ENCODE measurements at regions not wholly inside any gene's neighbourhood (a gene's known extent, or its start where the extent isn't known, plus 50 kb on each side); places are given as distances from the start of the nearest gene placed in this dataset.

- Histone ChIP-seq H3K27me3 (ENCODE audit: control insufficient read depth, insufficient read depth, low read length) (no peaks in the 10 kb centered on the region), H3K23ac (ENCODE audit: low read depth, low read length) (no peak overlapping the region), H3K56ac (ENCODE audit: extremely low read depth, insufficient read depth, low read length) (no peak overlapping the region), H2AK5ac (ENCODE audit: low read depth, low read length) (no peak overlapping the region), H2BK15ac (ENCODE audit: low read depth, low read length) (no peak overlapping the region), H3K79me1 (ENCODE audit: low read depth in 1 of 2, low read length in 2 of 2) (no peaks in the 10 kb centered on the region), H3K14ac (replicated peaks; ENCODE audit: low read depth, low read length) (no peak overlapping the region), H4K8ac (ENCODE audit: low read depth in 2 of 2, low read length in 2 of 2) (no peak overlapping the region), H3K36me3 (ENCODE audit: control insufficient read depth, insufficient read depth, low read length) (no peaks in the 10 kb centered on the region), H2BK5ac (ENCODE audit: low read depth, low read length, poor library complexity, severe bottlenecking) (no peak overlapping the region), H2AFZ (replicated peaks; ENCODE audit: low read length, poor library complexity) (no peak overlapping the region), H3K9me3 (ENCODE audit: control insufficient read depth, insufficient read depth, low read length) (peaks cover 10% of the 10 kb centered on the region), H2BK20ac (ENCODE audit: low read depth, low read length) (no peak overlapping the region), H3K4me3 (ENCODE audit: insufficient read depth, low read depth, low read length) (no peak overlapping the region), H2AK9ac (replicated peaks; ENCODE audit: low read depth, low read length, poor library complexity) (no peak overlapping the region), H4K5ac (ENCODE audit: low read depth, low read length) (no peak overlapping the region), H3K4ac (ENCODE audit: low read depth, low read length) (no peak overlapping the region), H3K4me1 (ENCODE audit: control insufficient read depth, insufficient read depth, low read length) (no peaks in the 10 kb centered on the region), H3K4me2 (ENCODE audit: low read depth, low read length) (no peak overlapping the region), H2BK120ac (ENCODE audit: low read depth, low read length) (no peak overlapping the region), H3K9ac (ENCODE audit: low read depth, low read length) (no peak overlapping the region), H4K20me1 (ENCODE audit: insufficient read depth, low read length) (no peaks in the 10 kb centered on the region), H3K9me1 (ENCODE audit: insufficient read depth, low read length) (no peaks in the 10 kb centered on the region), H3K18ac (ENCODE audit: low read depth, low read length) (no peak overlapping the region), H3K27ac (ENCODE audit: insufficient read depth, low read length) (no peak overlapping the region), H4K91ac (ENCODE audit: insufficient read depth, low read depth, low read length) (no peak overlapping the region)
- DNase-seq: no peak
- in situ Hi-C loops (cut with MboI; ENCODE audit: low sequenced_read_pairs) (no loop called here), dilution Hi-C loops (cut with HindIII; ENCODE audit: low sequenced_read_pairs, unreplicated experiment) (no loop called here), intact Hi-C loops (cut with micrococcal nuclease) (no loop called here)
- ChIA-PET POLR2A (ENCODE audit: unreplicated experiment) (no interaction called here), CTCF (no interaction called here)
- no CpG with 5 or more reads among the region's 2 CpGs for WGBS, 2 experiments (ENCODE audit: extremely low coverage in 2 of 2, insufficient read length in 1 of 2)
- BruUV-seq (replicated peaks): no TSS peak
- ATAC-seq (ENCODE audit: low read depth): no peak
- no peak for TF ChIP-seq BHLHE40 (IDR thresholded peaks at IDR 0.05; ENCODE audit: low read depth, low read length)
- TF ChIP-seq NFE2L2 (IDR thresholded peaks at IDR 0.05; ENCODE audit: low read depth, low read length): no peak
- TF ChIP-seq RCOR1 (IDR thresholded peaks at IDR 0.05; ENCODE audit: insufficient replicate concordance, low read length): no peak
- no peak for TF ChIP-seq CEBPB (IDR thresholded peaks at IDR 0.05; ENCODE audit: low read depth, low read length)
- no peak for TF ChIP-seq SMC3 (IDR thresholded peaks at IDR 0.05; ENCODE audit: low read depth, low read length)
- TF ChIP-seq POLR2A (IDR thresholded peaks at IDR 0.05; ENCODE audit: low read depth, low read length): no peak
- TF ChIP-seq ELK1 (IDR thresholded peaks at IDR 0.05; ENCODE audit: borderline replicate concordance, low read depth, low read length): no peak
- no peak for TF ChIP-seq CHD1 (IDR thresholded peaks at IDR 0.05; ENCODE audit: low read depth, low read length)
- no peak for TF ChIP-seq USF2 (IDR thresholded peaks at IDR 0.05; ENCODE audit: low read depth, low read length)
- no peak for TF ChIP-seq FOS (IDR thresholded peaks at IDR 0.05; ENCODE audit: low read depth, low read length)
These were observed 448.4 kb upstream of the SLC10A2 start for GRCh38 chr13:103514619-103515018.

Measured in IMR-90 (cell line).